Suprapubic skin (tissue), 4 donors: ENCODE measurements at regions not wholly inside any gene's neighbourhood (a gene's known extent, or its start where the extent isn't known, plus 50 kb on each side); places are given as distances from the start of the nearest gene placed in this dataset.

Experiments used
- DNase-seq, 2 donors: peaks; one replicate each; pipeline ENCODE4 v3.0.0-alpha.2; 2019; ENCODE audit warnings: low spot score in 2 of 2
- H3K27ac ChIP-seq: fragments of 200-600 bp; sonication (generic); one replicate; pipeline ENCODE4 v1.5.1; 2019
- H3K27me3 ChIP-seq: fragments of 200-600 bp; sonication (generic); one replicate; pipeline ENCODE4 v1.5.1; 2019
- H3K36me3 ChIP-seq: fragments of 200-600 bp; sonication (generic); one replicate; pipeline ENCODE4 v1.5.1; 2019
- H3K4me1 ChIP-seq: fragments of 200-600 bp; sonication (generic); one replicate; pipeline ENCODE4 v1.5.1; 2019
- H3K4me3 ChIP-seq: fragments of 200-600 bp; sonication (generic); one replicate; pipeline ENCODE4 v1.5.1; 2019; ENCODE audit warnings: mild to moderate bottlenecking
- H3K9me3 ChIP-seq: fragments of 200-600 bp; sonication (generic); one replicate; pipeline ENCODE4 v1.5.1; 2019
- EP300 ChIP-seq: sonication (generic); formaldehyde crosslinking; IDR thresholded peaks from one replicate; pipeline ENCODE4 v1.6.1; 2017; ENCODE audit warnings: antibody characterized with exemption
- POLR2A ChIP-seq, 2 donors: fragments of 450-650 bp; IDR thresholded peaks; one replicate each; pipeline ENCODE4 v1.6.1; 2017; ENCODE audit warnings: antibody characterized with exemption in 2 of 2, mild to moderate bottlenecking in 2 of 2, moderate library complexity in 2 of 2
- POLR2AphosphoS5 ChIP-seq, 3 donors: sonication (generic); formaldehyde crosslinking; IDR thresholded peaks; one replicate each; pipeline ENCODE4 v1.6.1; 2017; ENCODE audit warnings: antibody characterized with exemption in 3 of 3
- WGBS: methylation state at CpG from one replicate; pipeline ENCODE4 v1.1.5; 2018; 5-methylcytosine and 5-hydroxymethylcytosine counted together
- TF ChIP-seq, protein P1 (sequence below), 2 donors: fragments of 200-600 bp in 1 of 2; fragments of 450-650 bp in 1 of 2; sonication (generic) in 1 of 2; IDR thresholded peaks; one replicate each; pipeline ENCODE4 v1.5.1; 2016 to 2019; ENCODE audit warnings: antibody characterized with exemption in 2 of 2, mild to moderate bottlenecking in 1 of 2, moderate library complexity in 1 of 2

DNA sequence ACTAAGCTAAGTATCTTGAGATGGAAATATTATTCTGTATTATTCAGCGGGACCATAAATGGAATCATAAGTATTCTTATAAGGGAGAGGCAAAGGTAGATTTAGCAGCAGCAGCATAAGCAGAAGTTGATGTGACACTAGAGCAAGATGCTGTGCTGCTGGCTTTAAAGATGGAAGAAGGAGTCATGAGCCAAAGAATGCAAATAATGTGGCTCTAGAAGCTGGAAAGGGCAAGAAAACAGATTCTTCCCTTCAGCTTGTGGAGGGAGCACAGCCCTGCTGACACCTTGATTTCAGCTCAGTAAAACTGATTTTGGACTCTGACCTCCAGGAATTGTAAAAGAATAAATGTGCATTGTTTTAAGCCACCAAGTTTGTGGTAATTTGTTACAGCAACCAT, 144.2 kb upstream of the ANKRD28 start:
- Histone ChIP-seq H3K4me3 (no peak overlapping the region), H3K4me1 (no peaks in the 10 kb centered on the region), H3K27ac (no peak overlapping the region), H3K9me3 (no peaks in the 10 kb centered on the region), H3K27me3 (no peaks in the 10 kb centered on the region), H3K36me3 (no peaks in the 10 kb centered on the region)
- TF ChIP-seq EP300 (no peak), POLR2AphosphoS5 (IDR thresholded peaks at IDR 0.05) (no peak), POLR2A (IDR thresholded peaks at IDR 0.05) (no peak)
- TF ChIP-seq, protein P1, sequence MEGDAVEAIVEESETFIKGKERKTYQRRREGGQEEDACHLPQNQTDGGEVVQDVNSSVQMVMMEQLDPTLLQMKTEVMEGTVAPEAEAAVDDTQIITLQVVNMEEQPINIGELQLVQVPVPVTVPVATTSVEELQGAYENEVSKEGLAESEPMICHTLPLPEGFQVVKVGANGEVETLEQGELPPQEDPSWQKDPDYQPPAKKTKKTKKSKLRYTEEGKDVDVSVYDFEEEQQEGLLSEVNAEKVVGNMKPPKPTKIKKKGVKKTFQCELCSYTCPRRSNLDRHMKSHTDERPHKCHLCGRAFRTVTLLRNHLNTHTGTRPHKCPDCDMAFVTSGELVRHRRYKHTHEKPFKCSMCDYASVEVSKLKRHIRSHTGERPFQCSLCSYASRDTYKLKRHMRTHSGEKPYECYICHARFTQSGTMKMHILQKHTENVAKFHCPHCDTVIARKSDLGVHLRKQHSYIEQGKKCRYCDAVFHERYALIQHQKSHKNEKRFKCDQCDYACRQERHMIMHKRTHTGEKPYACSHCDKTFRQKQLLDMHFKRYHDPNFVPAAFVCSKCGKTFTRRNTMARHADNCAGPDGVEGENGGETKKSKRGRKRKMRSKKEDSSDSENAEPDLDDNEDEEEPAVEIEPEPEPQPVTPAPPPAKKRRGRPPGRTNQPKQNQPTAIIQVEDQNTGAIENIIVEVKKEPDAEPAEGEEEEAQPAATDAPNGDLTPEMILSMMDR (IDR thresholded peaks at IDR 0.05), result no peak
- DNase-seq, result no peak
- WGBS, result 100% methylated on average over 1 of the region's 1 CpG

DNA sequence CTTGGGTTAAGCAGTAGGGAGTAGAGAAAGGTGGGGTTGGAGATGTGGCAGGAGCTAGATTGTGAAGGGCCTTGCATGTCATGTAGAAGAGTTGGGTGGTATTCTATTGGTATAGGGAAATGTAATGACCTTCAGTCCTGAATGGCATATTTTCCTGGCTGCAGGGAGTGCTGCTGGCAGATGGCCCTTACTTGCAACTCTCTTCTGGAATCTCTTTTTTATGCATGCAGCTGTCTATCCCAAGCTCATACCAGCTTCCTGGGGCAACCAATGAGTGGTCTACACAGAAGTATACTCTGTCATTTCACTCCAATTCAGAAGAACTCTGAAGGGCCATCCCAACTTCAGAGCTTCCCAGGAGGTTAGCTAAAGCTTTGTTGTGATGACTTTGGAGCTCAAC, 144.7 kb upstream of the ANKRD28 start:
- Histone ChIP-seq H3K27ac (no peak overlapping the region), H3K27me3 (no peaks in the 10 kb centered on the region), H3K9me3 (no peaks in the 10 kb centered on the region), H3K36me3 (no peaks in the 10 kb centered on the region), H3K4me1 (no peaks in the 10 kb centered on the region), H3K4me3 (no peak overlapping the region)
- no peak for TF ChIP-seq POLR2AphosphoS5 (IDR thresholded peaks at IDR 0.05)
- TF ChIP-seq EP300, result no peak
- no peak for TF ChIP-seq POLR2A (IDR thresholded peaks at IDR 0.05)
- TF ChIP-seq, protein P1 (IDR thresholded peaks at IDR 0.05), result no peak
- no peak for DNase-seq

DNA sequence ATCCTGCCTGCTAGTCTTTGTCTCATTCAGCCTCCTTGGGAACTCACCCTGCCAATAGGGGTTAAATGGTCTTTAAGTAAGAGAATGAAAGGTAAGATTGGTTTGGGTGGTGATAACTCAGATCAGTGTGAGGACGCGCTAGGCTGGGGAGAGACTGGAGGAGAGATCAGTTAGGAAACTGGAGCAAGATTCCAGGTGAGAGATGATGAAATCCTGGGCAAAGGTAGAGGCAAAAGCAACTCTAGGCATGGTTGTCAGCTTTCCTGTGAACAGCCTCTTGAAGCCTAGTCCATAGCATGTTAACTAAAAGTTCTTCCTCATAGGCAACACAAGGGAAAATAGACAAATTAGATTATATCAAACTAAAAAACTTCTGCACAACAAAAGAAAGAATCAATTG, 145.2 kb upstream of the ANKRD28 start:
- TF ChIP-seq, protein P1 (IDR thresholded peaks at IDR 0.05), result no peak
- TF ChIP-seq POLR2A (IDR thresholded peaks at IDR 0.05) (no peak), EP300 (no peak), POLR2AphosphoS5 (IDR thresholded peaks at IDR 0.05) (no peak)
- no peaks in the 10 kb centered on the region for H3K4me1 ChIP-seq

DNA sequence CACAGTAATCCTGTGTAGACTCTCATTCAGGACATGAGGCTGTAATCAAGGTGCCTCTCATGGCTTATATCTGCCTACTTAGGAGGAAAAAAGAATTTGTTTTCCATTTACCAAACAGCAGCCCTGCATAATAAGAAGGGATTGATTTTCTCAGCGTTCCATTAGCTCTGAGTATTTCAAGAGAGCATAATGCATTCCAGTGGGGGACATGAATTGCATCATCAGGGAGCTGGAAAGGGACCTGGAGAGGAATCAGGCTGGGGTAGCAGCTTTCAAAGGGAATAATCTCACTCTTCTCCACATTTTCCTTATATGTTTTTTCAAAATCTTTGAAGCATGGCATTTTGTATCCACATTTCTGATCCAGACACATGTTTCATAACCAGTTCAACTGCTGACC, 150.6 kb upstream of the ANKRD28 start:
- H3K4me3 ChIP-seq, result no peak overlapping the region
- H3K27me3 ChIP-seq, result no peaks in the 10 kb centered on the region
- no peaks in the 10 kb centered on the region for H3K4me1 ChIP-seq
- no peak for DNase-seq
- no peaks in the 10 kb centered on the region for H3K36me3 ChIP-seq
- no peak overlapping the region for H3K27ac ChIP-seq
- H3K9me3 ChIP-seq, result no peaks in the 10 kb centered on the region
- 64% methylated on average over 1 of the region's 1 CpG for WGBS
- TF ChIP-seq, protein P1 (IDR thresholded peaks at IDR 0.05), result no peak
- TF ChIP-seq POLR2AphosphoS5 (IDR thresholded peaks at IDR 0.05) (no peak), EP300 (no peak), POLR2A (IDR thresholded peaks at IDR 0.05) (no peak)

More for the DNA sequence above, 145.2 kb upstream of the ANKRD28 start:
- Histone ChIP-seq H3K27ac (no peak overlapping the region), H3K9me3 (no peaks in the 10 kb centered on the region), H3K36me3 (no peaks in the 10 kb centered on the region), H3K4me3 (no peak overlapping the region), H3K27me3 (no peaks in the 10 kb centered on the region)
- no peak for DNase-seq
- WGBS, result 96% methylated on average over 2 of the region's 2 CpGs

DNA sequence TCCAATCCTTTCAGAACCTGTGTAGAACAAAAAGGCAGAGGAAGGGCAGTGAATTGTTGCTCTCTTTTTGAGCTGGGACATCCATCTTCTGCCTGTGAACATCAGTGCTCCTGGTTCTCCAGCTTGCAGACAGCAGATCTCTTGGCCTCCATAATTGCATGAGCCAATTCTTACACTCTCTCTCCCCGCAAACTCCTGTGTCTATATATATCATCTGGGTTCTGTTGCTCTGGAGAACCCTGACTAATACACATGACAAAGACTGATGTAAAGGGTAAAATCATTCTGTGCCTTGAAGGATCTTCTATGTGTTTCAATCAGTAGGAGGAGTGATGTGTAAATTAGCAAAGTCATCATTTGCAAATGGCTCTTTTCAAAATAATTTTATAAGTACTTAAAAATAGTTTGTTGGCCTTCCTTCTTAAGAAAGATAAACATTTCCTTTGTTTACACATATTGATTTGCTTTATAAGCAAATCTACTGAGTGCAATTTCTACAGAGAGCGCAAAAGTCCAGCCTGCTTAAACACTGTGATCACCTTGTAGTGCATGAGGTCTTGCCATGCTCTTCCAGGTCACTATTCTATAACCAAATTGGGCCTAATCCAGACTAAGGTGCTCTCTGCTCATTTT, 154.9 kb upstream of the ANKRD28 start:
- H3K9me3 ChIP-seq, result no peaks in the 10 kb centered on the region
- H3K27me3 ChIP-seq, result no peaks in the 10 kb centered on the region
- TF ChIP-seq POLR2A (IDR thresholded peaks at IDR 0.05), result no peak
- H3K36me3 ChIP-seq, result no peaks in the 10 kb centered on the region
- DNase-seq, result no peak
- no peak overlapping the region for H3K4me3 ChIP-seq
- 88% methylated on average over 2 of the region's 2 CpGs for WGBS
- no peaks in the 10 kb centered on the region for H3K4me1 ChIP-seq
- no peak overlapping the region for H3K27ac ChIP-seq

DNA sequence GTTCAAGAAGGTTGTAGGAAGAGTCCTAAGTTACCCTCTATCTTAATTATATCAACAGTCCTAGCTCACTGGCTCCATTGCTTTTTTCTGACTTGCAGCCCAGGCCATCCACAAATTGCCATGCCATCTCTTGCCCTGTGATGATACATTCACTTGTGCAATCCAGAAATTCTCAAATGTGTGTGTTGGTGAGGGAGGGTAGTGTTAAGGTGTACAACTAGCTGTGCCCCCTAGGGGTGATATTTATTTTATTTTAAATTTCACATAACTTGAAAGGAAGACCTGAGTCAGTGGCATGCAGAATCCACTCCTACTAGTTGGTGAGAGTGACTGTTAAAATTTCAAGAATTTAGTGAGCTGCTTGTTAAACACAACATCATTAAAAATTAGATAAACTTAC, 156.1 kb upstream of the ANKRD28 start:
- no peak for TF ChIP-seq POLR2A (IDR thresholded peaks at IDR 0.05)
- TF ChIP-seq, protein P1 (IDR thresholded peaks at IDR 0.05), result no peak
- no peak for TF ChIP-seq POLR2AphosphoS5 (IDR thresholded peaks at IDR 0.05)
- TF ChIP-seq EP300, result no peak
- DNase-seq, result no peak
- H3K27ac ChIP-seq, result no peak overlapping the region
- no peaks in the 10 kb centered on the region for H3K36me3 ChIP-seq
- H3K9me3 ChIP-seq, result no peaks in the 10 kb centered on the region
- no peak overlapping the region for H3K4me3 ChIP-seq
- H3K27me3 ChIP-seq, result no peaks in the 10 kb centered on the region
- H3K4me1 ChIP-seq, result no peaks in the 10 kb centered on the region
